ENCODE measurements at regions not wholly inside any gene's neighbourhood (a gene's known extent, or its start where the extent isn't known, plus 50 kb on each side); places are given as distances from the start of the nearest gene placed in this dataset.

- TF ChIP-seq CTCF (IDR thresholded peaks at IDR 0.05; ENCODE audit: insufficient read depth, low read length) (no peak), SPI1 (IDR thresholded peaks at IDR 0.05; ENCODE audit: borderline replicate concordance, low read depth) (no peak), POLR2AphosphoS5 (IDR thresholded peaks at IDR 0.05; ENCODE audit: low read depth) (no peak), REST (IDR thresholded peaks at IDR 0.05; ENCODE audit: insufficient replicate concordance, low read depth) (no peak)
Observed at GRCh38 chr6:121811106-121811505, 375.7 kb downstream of the GJA1 start.
